Stomach (tissue), 8 donors: ENCODE measurements at regions not wholly inside any gene's neighbourhood (a gene's known extent, or its start where the extent isn't known, plus 50 kb on each side); places are given as distances from the start of the nearest gene placed in this dataset.

Source experiments
- DNase-seq, 2 donors: peaks; one replicate each; pipeline versions ENCODE4 v3.0.0 to v3.0.0-alpha.2; 2013 to 2019
- H3K27ac ChIP-seq, 5 donors: fragments of 200-600 bp in 4 of 5; sonication (generic) in 4 of 5; one replicate each; pipeline ENCODE4 v1.5.1; 2013 to 2019; ENCODE audit warnings: mild to moderate bottlenecking in 1 of 5, moderate library complexity in 1 of 5
- H3K27me3 ChIP-seq, 3 donors: fragments of 200-600 bp; sonication (generic); one replicate each; pipeline ENCODE4 v1.5.1; 2017 to 2019; ENCODE audit warnings: mixed run types in 1 of 3
- H3K36me3 ChIP-seq, 4 donors: fragments of 200-600 bp; sonication (generic); 1 replicate in 3 of 4; 2 replicates in 1 of 4; pipeline ENCODE4 v1.5.1; 2016 to 2019
- H3K4me1 ChIP-seq, 4 donors: fragments of 200-600 bp; sonication (generic); one replicate each; pipeline ENCODE4 v1.5.1; 2016 to 2019
- H3K4me3 ChIP-seq, 4 donors: fragments of 200-600 bp; sonication (generic) in 3 of 4; one replicate each; pipeline ENCODE4 v1.5.1; 2016 to 2019; ENCODE audit warnings: mild to moderate bottlenecking in 1 of 4
- H3K9me3 ChIP-seq, 4 donors: fragments of 200-600 bp; sonication (generic); one replicate each; pipeline ENCODE4 v1.5.1; 2016 to 2019
- EP300 ChIP-seq: sonication (generic); formaldehyde crosslinking; IDR thresholded peaks from one replicate; pipeline ENCODE4 v1.6.1; 2017; ENCODE audit warnings: antibody characterized with exemption
- POLR2A ChIP-seq, 4 donors: fragments of 450-650 bp; IDR thresholded peaks; one replicate each; pipeline ENCODE4 v1.6.1; 2016; ENCODE audit warnings: antibody characterized with exemption in 4 of 4, control low read depth in 2 of 4, mild to moderate bottlenecking in 1 of 4, moderate library complexity in 1 of 4
- POLR2AphosphoS5 ChIP-seq, 3 donors: sonication (generic); formaldehyde crosslinking; IDR thresholded peaks; one replicate each; pipeline ENCODE4 v1.6.1; 2016; ENCODE audit warnings: antibody characterized with exemption in 3 of 3
- WGBS, 5 donors: extraction: QIAGEN DNeasy Blood & Tissue Kit in 3 of 5; methylation state at CpG; one replicate each; pipeline versions ENCODE4 v1.1.5 to v1.1.7; 2013 to 2018; 5-methylcytosine and 5-hydroxymethylcytosine counted together
- intact Hi-C: fragments of 100-400 bp; cut with DNase I; formaldehyde crosslinking; loops from one replicate; pipeline ENCODE4 v1.15.1; 2023; ENCODE audit warnings: low total_unique reads
- TF ChIP-seq, protein P1 (sequence below), 7 experiments: fragments of 450-650 bp in 4 of 7; fragments of 200-600 bp in 3 of 7; sonication (generic) in 3 of 7; IDR thresholded peaks; one replicate each; pipeline ENCODE4 v1.5.1; 2016 to 2019; ENCODE audit warnings: antibody characterized with exemption in 7 of 7, control low read depth in 2 of 7, mild to moderate bottlenecking in 1 of 7
- donor health status: healthy with polysubstance abuse.
- donor health status: Bipolar disorder and iron deficiency.
- donor health status: healthy.

- Histone ChIP-seq H3K27me3 (no peaks in the 10 kb centered on the region), H3K4me1 (no peaks in the 10 kb centered on the region), H3K9me3 (peaks cover 0 to 10% (median 9%) of the 10 kb centered on the region in 4 donors), H3K36me3 (no peaks in the 10 kb centered on the region), H3K4me3 (no peak overlapping the region), H3K27ac (no peak overlapping the region)
- intact Hi-C loops: no loop called here
- TF ChIP-seq POLR2AphosphoS5 (IDR thresholded peaks at IDR 0.05) (no peak), POLR2A (IDR thresholded peaks at IDR 0.05) (no peak), EP300 (no peak)
- TF ChIP-seq, protein P1, sequence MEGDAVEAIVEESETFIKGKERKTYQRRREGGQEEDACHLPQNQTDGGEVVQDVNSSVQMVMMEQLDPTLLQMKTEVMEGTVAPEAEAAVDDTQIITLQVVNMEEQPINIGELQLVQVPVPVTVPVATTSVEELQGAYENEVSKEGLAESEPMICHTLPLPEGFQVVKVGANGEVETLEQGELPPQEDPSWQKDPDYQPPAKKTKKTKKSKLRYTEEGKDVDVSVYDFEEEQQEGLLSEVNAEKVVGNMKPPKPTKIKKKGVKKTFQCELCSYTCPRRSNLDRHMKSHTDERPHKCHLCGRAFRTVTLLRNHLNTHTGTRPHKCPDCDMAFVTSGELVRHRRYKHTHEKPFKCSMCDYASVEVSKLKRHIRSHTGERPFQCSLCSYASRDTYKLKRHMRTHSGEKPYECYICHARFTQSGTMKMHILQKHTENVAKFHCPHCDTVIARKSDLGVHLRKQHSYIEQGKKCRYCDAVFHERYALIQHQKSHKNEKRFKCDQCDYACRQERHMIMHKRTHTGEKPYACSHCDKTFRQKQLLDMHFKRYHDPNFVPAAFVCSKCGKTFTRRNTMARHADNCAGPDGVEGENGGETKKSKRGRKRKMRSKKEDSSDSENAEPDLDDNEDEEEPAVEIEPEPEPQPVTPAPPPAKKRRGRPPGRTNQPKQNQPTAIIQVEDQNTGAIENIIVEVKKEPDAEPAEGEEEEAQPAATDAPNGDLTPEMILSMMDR (IDR thresholded peaks at IDR 0.05): no peak
- DNase-seq: no peak
- WGBS, 5 donors: 87 to 95% (median 91%) methylated on average over 4 of the region's 4 CpGs
Observed at GRCh38 chr10:6843481-6843881, 263.4 kb upstream of the PRKCQ start.

GRCh38 chr10:6842722-6843121 is 262.6 kb upstream of the PRKCQ start:
- intact Hi-C loops: no loop called here
- no peak for DNase-seq
- H3K4me1 ChIP-seq: no peaks in the 10 kb centered on the region
- H3K27ac ChIP-seq: no peak overlapping the region
- no peaks in the 10 kb centered on the region for H3K36me3 ChIP-seq
- H3K4me3 ChIP-seq: no peak overlapping the region
- peaks cover 0 to 10% (median 9%) of the 10 kb centered on the region in 4 donors for H3K9me3 ChIP-seq
- 68 to 77% (median 73%) methylated on average over 1 of the region's 1 CpG for WGBS, 5 donors
- TF ChIP-seq, protein P1 (IDR thresholded peaks at IDR 0.05): no peak
- no peak for TF ChIP-seq POLR2AphosphoS5 (IDR thresholded peaks at IDR 0.05)
- TF ChIP-seq EP300: no peak
- no peak for TF ChIP-seq POLR2A (IDR thresholded peaks at IDR 0.05)
- no peaks in the 10 kb centered on the region for H3K27me3 ChIP-seq

- Histone ChIP-seq H3K27me3 (no peaks in the 10 kb centered on the region), H3K4me3 (no peak overlapping the region), H3K9me3 (peaks cover 0 to 10% (median 9%) of the 10 kb centered on the region in 4 donors), H3K4me1 (no peaks in the 10 kb centered on the region), H3K36me3 (no peaks in the 10 kb centered on the region), H3K27ac (no peak overlapping the region)
- WGBS, 5 donors: 76 to 96% (median 92%) methylated on average over 2 of the region's 2 CpGs
- TF ChIP-seq, protein P1 (IDR thresholded peaks at IDR 0.05): no peak
- TF ChIP-seq POLR2A (IDR thresholded peaks at IDR 0.05) (no peak), POLR2AphosphoS5 (IDR thresholded peaks at IDR 0.05) (no peak), EP300 (no peak)
- intact Hi-C loops: no loop called here
- no peak for DNase-seq
Observed at GRCh38 chr10:6841761-6842160, 261.7 kb upstream of the PRKCQ start.

- TF ChIP-seq EP300 (no peak), POLR2AphosphoS5 (IDR thresholded peaks at IDR 0.05) (no peak), POLR2A (IDR thresholded peaks at IDR 0.05) (no peak)
- TF ChIP-seq, protein P1 (IDR thresholded peaks at IDR 0.05): no peak
Observed at GRCh38 chr10:6840766-6841165, 260.7 kb upstream of the PRKCQ start.

More at GRCh38 chr10:6840766-6841165, 260.7 kb upstream of the PRKCQ start:
- no peak overlapping the region for H3K4me3 ChIP-seq
- intact Hi-C loops: no loop called here
- H3K27ac ChIP-seq: no peak overlapping the region
- peaks cover 0 to 10% (median 9%) of the 10 kb centered on the region in 4 donors for H3K9me3 ChIP-seq
- no peak for DNase-seq
- H3K4me1 ChIP-seq: no peaks in the 10 kb centered on the region
- no peaks in the 10 kb centered on the region for H3K36me3 ChIP-seq
- WGBS, 5 donors: 15 to 27% (median 23%) methylated on average over 2 of the region's 2 CpGs
- H3K27me3 ChIP-seq: no peaks in the 10 kb centered on the region
